ENCODE measurements at regions not wholly inside any gene's neighbourhood (a gene's known extent, or its start where the extent isn't known, plus 50 kb on each side); places are given as distances from the start of the nearest gene placed in this dataset.
"Not testable (repeated sequence)": the region's sequence is repeated elsewhere in the genome, so short reads cannot be mapped to it uniquely, and the experiment has no call there.

DNA sequence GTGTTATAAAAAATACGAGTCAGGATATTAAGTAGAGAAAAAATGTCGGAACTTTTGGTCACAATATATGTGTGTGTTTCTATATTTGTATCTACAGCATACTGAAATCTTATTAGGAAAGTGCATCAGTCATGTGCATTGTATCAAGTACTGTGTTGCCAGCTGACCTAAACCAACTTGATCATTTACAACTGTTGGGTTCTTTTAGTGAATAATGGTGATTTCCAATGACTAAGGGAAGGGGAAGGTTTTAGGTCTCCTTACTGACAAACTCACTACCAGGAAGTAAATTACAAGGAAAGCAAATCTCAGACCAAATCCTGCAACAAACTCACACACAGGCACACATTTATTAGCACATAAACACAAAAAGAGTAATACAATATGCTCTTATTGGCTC lies 142.7 kb downstream of the TSEN15 start:
- Histone ChIP-seq H3K36me3 (no peaks in the 10 kb centered on the region), H3K4me1 (peaks cover 0 to 7% (median 2%) of the 10 kb centered on the region in 4 donors), H3K27ac (no peak overlapping the region), H3K4me3 (no peak overlapping the region), H3K9me3 (no peaks in the 10 kb centered on the region), H3K27me3 (no peaks in the 10 kb centered on the region)
- ATAC-seq (ENCODE audit: low FRiP score in 2 of 2) (no peak), DNase-seq (no peak)
- TF ChIP-seq POLR2A (IDR thresholded peaks at IDR 0.05) (no peak), POLR2AphosphoS5 (IDR thresholded peaks at IDR 0.05) (no peak), EP300 (IDR thresholded peaks at IDR 0.05) (no peak)
- TF ChIP-seq, protein P1, sequence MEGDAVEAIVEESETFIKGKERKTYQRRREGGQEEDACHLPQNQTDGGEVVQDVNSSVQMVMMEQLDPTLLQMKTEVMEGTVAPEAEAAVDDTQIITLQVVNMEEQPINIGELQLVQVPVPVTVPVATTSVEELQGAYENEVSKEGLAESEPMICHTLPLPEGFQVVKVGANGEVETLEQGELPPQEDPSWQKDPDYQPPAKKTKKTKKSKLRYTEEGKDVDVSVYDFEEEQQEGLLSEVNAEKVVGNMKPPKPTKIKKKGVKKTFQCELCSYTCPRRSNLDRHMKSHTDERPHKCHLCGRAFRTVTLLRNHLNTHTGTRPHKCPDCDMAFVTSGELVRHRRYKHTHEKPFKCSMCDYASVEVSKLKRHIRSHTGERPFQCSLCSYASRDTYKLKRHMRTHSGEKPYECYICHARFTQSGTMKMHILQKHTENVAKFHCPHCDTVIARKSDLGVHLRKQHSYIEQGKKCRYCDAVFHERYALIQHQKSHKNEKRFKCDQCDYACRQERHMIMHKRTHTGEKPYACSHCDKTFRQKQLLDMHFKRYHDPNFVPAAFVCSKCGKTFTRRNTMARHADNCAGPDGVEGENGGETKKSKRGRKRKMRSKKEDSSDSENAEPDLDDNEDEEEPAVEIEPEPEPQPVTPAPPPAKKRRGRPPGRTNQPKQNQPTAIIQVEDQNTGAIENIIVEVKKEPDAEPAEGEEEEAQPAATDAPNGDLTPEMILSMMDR (IDR thresholded peaks at IDR 0.05): no peak
- 82 to 89% methylated on average over 2 of the region's 2 CpGs for WGBS, 2 donors

DNA sequence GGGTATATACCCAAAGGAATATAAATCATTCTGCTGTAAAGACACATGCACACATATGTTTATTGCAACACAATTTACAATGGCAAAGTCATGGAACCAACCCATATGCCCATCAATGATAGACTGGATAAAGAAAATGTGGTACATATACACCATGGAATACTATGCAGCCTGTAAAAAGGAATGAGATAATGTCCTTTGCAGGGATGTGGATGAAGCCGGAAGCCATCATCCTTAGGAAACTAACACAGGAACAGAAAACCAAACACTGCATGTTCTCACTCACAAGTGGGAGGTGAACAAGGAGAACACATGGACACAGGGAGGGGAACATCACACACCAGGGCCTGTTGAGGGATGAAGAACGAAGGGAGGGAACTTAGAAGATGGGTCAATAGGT lies 144.2 kb downstream of the TSEN15 start:
- H3K4me3 ChIP-seq; H3K4me1 ChIP-seq; H3K27ac ChIP-seq; ATAC-seq (ENCODE audit: low FRiP score in 2 of 2); DNase-seq; H3K9me3 ChIP-seq; H3K27me3 ChIP-seq; H3K36me3 ChIP-seq: not testable (repeated sequence)
- WGBS, 2 donors: 93 to 98% methylated on average over 2 of the region's 2 CpGs

DNA sequence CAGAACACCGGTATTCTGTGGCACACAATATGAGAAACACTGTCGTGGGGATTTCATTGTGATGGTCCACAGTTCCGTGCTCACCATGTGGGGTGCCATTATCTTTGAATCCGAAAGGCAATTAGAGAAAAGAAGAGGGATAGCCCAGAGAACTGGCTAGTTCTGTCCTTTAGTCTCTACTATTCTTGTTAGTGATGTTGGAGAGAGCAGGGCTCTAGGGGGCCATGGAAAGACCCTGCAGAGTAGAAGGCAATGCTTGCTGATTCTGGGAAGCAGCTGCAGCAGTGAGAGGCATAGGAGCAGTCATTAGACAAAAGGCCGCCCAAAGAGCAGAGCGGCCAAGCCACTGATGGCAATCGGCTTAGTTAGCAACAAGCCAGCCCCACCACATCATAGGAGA lies 146.3 kb downstream of the TSEN15 start:
- Histone ChIP-seq H3K4me1 (no peaks in the 10 kb centered on the region), H3K27ac (no peak overlapping the region), H3K36me3 (no peaks in the 10 kb centered on the region), H3K4me3 (no peak overlapping the region), H3K27me3 (no peaks in the 10 kb centered on the region), H3K9me3 (no peaks in the 10 kb centered on the region)
- WGBS, 2 donors: 92 to 98% methylated on average over 7 of the region's 7 CpGs
- no peak for ATAC-seq (ENCODE audit: low FRiP score in 2 of 2)
- no peak for TF ChIP-seq EP300 (IDR thresholded peaks at IDR 0.05)
- TF ChIP-seq, protein P1 (IDR thresholded peaks at IDR 0.05): no peak
- no peak for TF ChIP-seq POLR2A (IDR thresholded peaks at IDR 0.05)
- TF ChIP-seq POLR2AphosphoS5 (IDR thresholded peaks at IDR 0.05): no peak
- no peak for DNase-seq

DNA sequence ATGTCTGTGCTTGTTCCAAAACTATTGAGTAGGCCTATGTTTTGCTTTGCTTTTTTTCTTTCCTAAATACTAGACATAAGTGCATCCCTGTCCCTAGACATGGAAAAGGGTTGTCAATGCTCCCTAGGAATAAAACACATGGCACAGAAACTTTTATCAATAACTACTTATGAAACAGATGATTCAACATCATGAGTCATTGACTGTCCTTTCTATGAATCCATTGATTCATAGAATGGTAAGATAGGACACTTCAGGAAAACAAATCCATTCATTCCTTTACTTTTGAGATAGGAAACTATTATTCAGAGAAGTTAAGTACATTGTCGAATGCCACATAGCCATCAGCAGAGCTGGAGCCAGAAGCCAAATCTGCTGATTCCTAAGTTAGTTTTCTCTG lies 147.5 kb downstream of the TSEN15 start:
- no peak overlapping the region for H3K27ac ChIP-seq
- no peak for TF ChIP-seq POLR2A (IDR thresholded peaks at IDR 0.05)
- TF ChIP-seq, protein P1 (IDR thresholded peaks at IDR 0.05): no peak
- TF ChIP-seq EP300 (IDR thresholded peaks at IDR 0.05): no peak
- no peak for TF ChIP-seq POLR2AphosphoS5 (IDR thresholded peaks at IDR 0.05)
- no peaks in the 10 kb centered on the region for H3K27me3 ChIP-seq
- H3K36me3 ChIP-seq: no peaks in the 10 kb centered on the region
- no peaks in the 10 kb centered on the region for H3K4me1 ChIP-seq
- H3K9me3 ChIP-seq: no peaks in the 10 kb centered on the region
- H3K4me3 ChIP-seq: no peak overlapping the region
- no peak for ATAC-seq (ENCODE audit: low FRiP score in 2 of 2)
- WGBS, 2 donors: 86 to 89% methylated on average over 1 of the region's 1 CpG
- DNase-seq: no peak

DNA sequence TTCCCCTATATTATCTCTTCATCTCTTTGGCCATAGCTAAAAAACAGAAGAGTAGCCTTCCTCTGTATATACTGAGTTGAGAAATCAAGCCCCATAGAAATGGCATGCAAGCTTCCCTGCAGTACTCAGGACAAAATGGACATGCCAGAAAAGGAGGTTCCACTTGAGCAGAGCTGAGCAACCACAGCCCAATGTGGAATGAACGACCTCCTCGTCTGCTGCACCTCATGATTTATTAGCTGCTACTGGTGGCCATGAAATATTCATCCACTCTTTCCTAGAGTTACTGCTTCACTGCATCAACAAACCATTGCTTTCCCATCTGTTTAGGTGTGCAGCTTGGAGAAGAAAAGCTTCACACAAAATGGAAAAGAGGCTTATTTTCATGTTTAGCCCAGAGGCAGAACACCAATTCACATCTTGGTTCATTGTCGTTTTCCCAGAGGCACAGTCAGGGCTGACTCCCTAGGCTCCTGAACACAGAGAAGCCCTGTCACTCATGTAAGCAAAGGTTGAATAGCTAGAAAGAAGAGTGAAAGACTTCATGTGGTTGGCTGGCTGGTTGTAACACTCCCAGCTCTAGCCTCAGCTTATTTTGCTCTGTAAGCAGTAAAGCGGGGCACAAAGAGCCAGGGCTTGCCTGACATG lies 148.0 kb downstream of the TSEN15 start:
- Histone ChIP-seq H3K9me3 (no peaks in the 10 kb centered on the region), H3K36me3 (no peaks in the 10 kb centered on the region), H3K4me1 (no peaks in the 10 kb centered on the region), H3K27me3 (no peaks in the 10 kb centered on the region), H3K27ac (no peak overlapping the region), H3K4me3 (no peak overlapping the region)
- ATAC-seq (ENCODE audit: low FRiP score in 2 of 2) (no peak), DNase-seq (no peak)
- no peak for TF ChIP-seq EP300 (IDR thresholded peaks at IDR 0.05)
- TF ChIP-seq POLR2A (IDR thresholded peaks at IDR 0.05): no peak
- TF ChIP-seq, protein P1 (IDR thresholded peaks at IDR 0.05): no peak
- TF ChIP-seq POLR2AphosphoS5 (IDR thresholded peaks at IDR 0.05): no peak
- WGBS, 2 donors: 54 to 74% methylated on average over 4 of the region's 4 CpGs

Data from upper lobe of left lung (tissue), 6 donors.